Karpas-422 (cell line): ENCODE measurements at regions not wholly inside any gene's neighbourhood (a gene's known extent, or its start where the extent isn't known, plus 50 kb on each side); places are given as distances from the start of the nearest gene placed in this dataset.

Experiments
- DNase-seq: peaks from one replicate; pipeline ENCODE4 v3.0.0-alpha.2; 2015
- H2AFZ ChIP-seq: fragments of 200-600 bp; sonication (generic); 2 replicates; pipeline ENCODE4 v1.6.1; 2014; ENCODE audit warnings: antibody characterized with exemption, low read length, mixed read lengths
- H3K27ac ChIP-seq: fragments of 200-600 bp; sonication (generic); 2 replicates; pipeline ENCODE4 v1.5.1; 2014; ENCODE audit warnings: mild to moderate bottlenecking, low read length, moderate library complexity
- H3K27me3 ChIP-seq: fragments of 200-600 bp; sonication (generic); 2 replicates; pipeline ENCODE4 v1.6.1; 2014; ENCODE audit warnings: low read length, mixed read lengths
- H3K36me3 ChIP-seq: fragments of 200-600 bp; sonication (generic); 2 replicates; pipeline ENCODE4 v1.6.1; 2014; ENCODE audit warnings: low read length, mixed read lengths; ENCODE audit not compliant: insufficient read depth
- H3K4me1 ChIP-seq: fragments of 200-600 bp; sonication (generic); 2 replicates; pipeline ENCODE4 v1.6.1; 2014; ENCODE audit warnings: mild to moderate bottlenecking, low read length, mixed read lengths
- H3K4me2 ChIP-seq: fragments of 200-600 bp; sonication (generic); 2 replicates; pipeline ENCODE4 v1.6.1; 2014; ENCODE audit warnings: low read length, low read depth, mild to moderate bottlenecking; ENCODE audit not compliant: poor library complexity, severe bottlenecking
- H3K4me3 ChIP-seq: fragments of 200-600 bp; sonication (generic); 2 replicates; pipeline ENCODE4 v1.5.1; 2014; ENCODE audit warnings: mild to moderate bottlenecking, antibody characterized with exemption, low read length, mixed read lengths
- H3K79me2 ChIP-seq: fragments of 200-600 bp; sonication (generic); 2 replicates; pipeline ENCODE4 v1.6.1; 2014; ENCODE audit warnings: mild to moderate bottlenecking, low read length, mixed read lengths
- H3K9ac ChIP-seq: fragments of 200-600 bp; sonication (generic); 2 replicates; pipeline ENCODE4 v1.6.0; 2014; ENCODE audit warnings: low read length
- H3K9me2 ChIP-seq: fragments of 200-600 bp; sonication (generic), shearing (Covaris generic); replicated peaks from 2 replicates; pipeline ENCODE4 v1.6.0; 2014; ENCODE audit warnings: mild to moderate bottlenecking, low read length, moderate library complexity; ENCODE audit not compliant: insufficient read depth
- H3K9me3 ChIP-seq: fragments of 300-700, 200-600 bp; sonication (generic); 2 replicates; pipeline ENCODE4 v1.6.1; 2014; ENCODE audit warnings: low read length, mixed read lengths
- H4K20me1 ChIP-seq: fragments of 200-600 bp; sonication (generic); 2 replicates; pipeline ENCODE4 v1.6.1; 2014; ENCODE audit warnings: mild to moderate bottlenecking, antibody characterized with exemption, low read length, low read depth; ENCODE audit not compliant: insufficient read depth

DNA sequence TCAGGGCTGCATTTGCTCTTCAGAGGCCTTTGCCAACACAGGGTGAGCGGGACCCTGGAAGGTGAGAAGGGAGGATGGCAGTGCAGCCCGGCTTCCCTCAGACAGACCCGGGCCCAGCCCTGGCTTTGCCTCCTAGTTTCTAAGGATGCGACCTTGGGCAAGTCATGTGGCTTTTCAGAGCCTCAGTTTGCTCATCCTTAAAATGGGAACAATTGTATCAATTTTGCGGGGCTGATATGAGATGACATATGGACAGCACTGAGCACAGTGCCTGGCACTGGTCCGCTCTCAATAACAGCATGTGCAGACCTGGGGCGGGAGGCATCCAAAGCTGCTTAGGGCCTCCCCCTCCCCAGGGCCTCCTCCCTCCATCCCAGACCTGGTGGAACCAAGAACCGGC is 74.7 kb upstream of the THY1 start:
- Histone ChIP-seq H3K79me2 (no peaks in the 10 kb centered on the region), H3K4me3 (no peak overlapping the region), H3K27ac (no peak overlapping the region), H3K4me2 (no peak overlapping the region), H3K9me2 (no peaks in the 10 kb centered on the region), H3K27me3 (no peaks in the 10 kb centered on the region), H3K4me1 (peaks cover 13% of the 10 kb centered on the region), H4K20me1 (peaks cover 5% of the 10 kb centered on the region; the same call in 1 of the 2 replicates), H3K36me3 (no peaks in the 10 kb centered on the region), H2AFZ (no peak overlapping the region), H3K9me3 (no peaks in the 10 kb centered on the region), H3K9ac (no peak overlapping the region)
- no peak for DNase-seq

DNA sequence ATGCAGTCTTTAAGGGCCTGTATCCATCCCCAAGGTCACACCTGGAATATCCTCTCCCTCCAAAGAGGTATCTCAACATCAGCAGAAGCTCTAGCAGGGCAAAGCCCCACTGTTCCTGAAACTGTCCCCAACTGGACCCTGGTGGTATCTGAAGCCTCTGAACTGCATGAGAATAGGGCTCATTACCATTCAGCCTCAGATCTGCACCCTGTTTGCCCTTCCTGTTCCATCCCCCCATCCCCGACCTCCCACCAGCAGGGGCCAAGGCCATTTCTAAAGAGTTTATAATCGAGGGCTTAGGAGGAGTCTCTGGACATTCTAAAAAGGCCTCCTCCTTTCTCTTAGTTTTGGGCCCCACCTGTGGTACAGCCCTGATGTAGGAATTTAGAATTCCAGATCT is 74.0 kb upstream of the THY1 start:
- H4K20me1 ChIP-seq: peaks cover 5% of the 10 kb centered on the region; the same call in 1 of the 2 replicates
- H3K27me3 ChIP-seq: no peaks in the 10 kb centered on the region
- H3K79me2 ChIP-seq: no peaks in the 10 kb centered on the region
- no peak overlapping the region for H3K4me3 ChIP-seq
- H3K4me2 ChIP-seq: no peak overlapping the region
- H3K9me3 ChIP-seq: no peaks in the 10 kb centered on the region
- H3K27ac ChIP-seq: no peak overlapping the region
- DNase-seq: no peak
- H3K9me2 ChIP-seq: no peaks in the 10 kb centered on the region
- peaks cover 13% of the 10 kb centered on the region for H3K4me1 ChIP-seq
- H3K36me3 ChIP-seq: no peaks in the 10 kb centered on the region
- no peak overlapping the region for H3K9ac ChIP-seq
- H2AFZ ChIP-seq: no peak overlapping the region

DNA sequence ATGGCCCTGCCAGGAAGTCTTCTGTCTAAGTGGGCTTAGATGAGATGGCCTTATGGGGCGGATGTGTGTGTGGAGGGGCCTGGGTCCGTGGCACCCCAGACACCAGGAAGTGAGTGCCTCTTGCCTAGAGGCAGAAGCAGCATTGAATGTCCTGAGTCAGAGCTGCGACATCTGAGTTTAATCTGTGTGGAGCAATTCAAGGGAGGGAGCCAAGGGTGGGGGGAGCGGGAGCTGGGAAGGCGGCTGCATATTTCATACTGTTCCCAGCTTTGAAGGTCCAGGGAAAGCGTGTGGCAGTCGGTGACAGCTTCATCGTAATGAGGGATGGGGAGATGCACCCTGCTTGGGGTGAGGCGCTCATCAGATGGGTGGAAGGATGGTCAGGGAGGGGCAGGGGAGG is 73.5 kb upstream of the THY1 start:
- Histone ChIP-seq H3K4me3 (no peak overlapping the region), H3K4me2 (no peak overlapping the region), H3K79me2 (no peaks in the 10 kb centered on the region), H3K9ac (no peak overlapping the region), H2AFZ (no peak overlapping the region), H3K9me2 (no peaks in the 10 kb centered on the region), H4K20me1 (peaks cover 5% of the 10 kb centered on the region; the same call in 1 of the 2 replicates), H3K9me3 (no peaks in the 10 kb centered on the region), H3K4me1 (peaks cover 13% of the 10 kb centered on the region), H3K27ac (no peak overlapping the region), H3K36me3 (no peaks in the 10 kb centered on the region), H3K27me3 (no peaks in the 10 kb centered on the region)
- no peak for DNase-seq

DNA sequence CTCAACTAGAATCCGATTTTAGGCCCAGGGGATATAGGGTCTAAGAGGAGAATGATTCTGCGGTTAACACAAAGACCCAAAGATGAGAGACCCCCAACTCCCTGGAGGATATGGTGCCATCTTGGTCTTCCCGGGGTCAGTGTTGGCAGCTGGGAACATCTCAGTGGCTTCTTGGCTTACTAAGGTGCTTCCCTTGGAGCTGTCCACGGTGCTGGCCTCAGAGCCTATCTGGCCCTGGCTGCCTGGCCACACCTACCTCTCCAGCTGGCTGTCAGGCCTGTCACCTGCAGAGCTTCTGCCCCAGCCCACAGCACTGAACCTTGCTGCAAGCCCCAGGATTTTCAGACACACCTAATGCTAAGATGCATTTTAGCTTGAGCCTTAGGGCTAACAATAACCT is 70.7 kb upstream of the THY1 start:
- H3K27me3 ChIP-seq: no peaks in the 10 kb centered on the region
- H3K4me1 ChIP-seq: peaks cover 13% of the 10 kb centered on the region
- H3K79me2 ChIP-seq: no peaks in the 10 kb centered on the region
- no peak overlapping the region for H3K27ac ChIP-seq
- no peak overlapping the region for H3K4me3 ChIP-seq
- H4K20me1 ChIP-seq: peaks cover 5% of the 10 kb centered on the region; the same call in 1 of the 2 replicates
- no peaks in the 10 kb centered on the region for H3K9me3 ChIP-seq
- H3K9ac ChIP-seq: no peak overlapping the region
- no peaks in the 10 kb centered on the region for H3K9me2 ChIP-seq
- no peak overlapping the region for H2AFZ ChIP-seq
- no peaks in the 10 kb centered on the region for H3K36me3 ChIP-seq
- no peak overlapping the region for H3K4me2 ChIP-seq
- peak; percentile 66 for DNase-seq

DNA sequence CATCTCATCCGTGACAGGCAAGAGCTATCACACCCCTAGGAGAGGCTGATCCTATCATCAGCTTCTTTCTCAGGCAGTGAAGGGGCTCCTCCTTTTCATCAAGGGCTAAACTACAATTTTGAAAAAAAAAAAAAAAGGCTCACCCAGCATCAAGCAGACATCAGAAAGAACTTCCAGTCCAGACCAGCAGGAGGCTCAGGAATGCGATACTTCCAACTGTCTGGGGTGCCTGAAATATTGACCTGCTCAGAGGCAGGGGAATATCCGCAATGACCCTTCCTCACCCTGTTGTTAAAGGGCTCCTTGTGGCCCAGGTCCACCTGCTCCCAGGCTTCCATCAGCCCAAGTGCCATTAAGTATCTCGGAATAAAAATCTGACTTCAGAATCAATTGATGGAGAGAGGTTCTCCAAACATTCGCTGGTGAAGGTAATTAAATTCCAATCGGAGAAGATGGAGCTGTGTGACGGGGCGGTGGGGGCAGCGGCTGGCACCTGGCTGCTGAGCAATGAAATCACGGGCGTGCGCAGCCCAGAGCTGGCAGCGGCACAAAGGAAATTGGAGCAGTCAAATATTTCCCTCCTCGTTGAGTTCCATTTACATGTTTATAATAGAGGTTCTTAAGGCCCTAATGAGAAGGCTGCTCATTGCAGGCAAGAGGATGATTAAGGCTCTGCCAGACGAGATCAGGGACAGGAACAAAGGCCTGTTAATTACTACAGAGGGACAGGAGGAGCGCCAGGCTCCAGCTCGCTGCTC is 69.0 kb upstream of the THY1 start:
- no peak overlapping the region for H3K4me3 ChIP-seq
- no peak for DNase-seq
- H3K9ac ChIP-seq: no peak overlapping the region
- peaks cover 5% of the 10 kb centered on the region; the same call in 1 of the 2 replicates for H4K20me1 ChIP-seq
- H3K36me3 ChIP-seq: no peaks in the 10 kb centered on the region
- H3K4me1 ChIP-seq: peaks cover 13% of the 10 kb centered on the region
- no peaks in the 10 kb centered on the region for H3K27me3 ChIP-seq
- no peak overlapping the region for H2AFZ ChIP-seq
- H3K27ac ChIP-seq: no peak overlapping the region
- H3K79me2 ChIP-seq: no peaks in the 10 kb centered on the region
- H3K9me2 ChIP-seq: no peaks in the 10 kb centered on the region
- no peaks in the 10 kb centered on the region for H3K9me3 ChIP-seq
- H3K4me2 ChIP-seq: no peak overlapping the region

DNA sequence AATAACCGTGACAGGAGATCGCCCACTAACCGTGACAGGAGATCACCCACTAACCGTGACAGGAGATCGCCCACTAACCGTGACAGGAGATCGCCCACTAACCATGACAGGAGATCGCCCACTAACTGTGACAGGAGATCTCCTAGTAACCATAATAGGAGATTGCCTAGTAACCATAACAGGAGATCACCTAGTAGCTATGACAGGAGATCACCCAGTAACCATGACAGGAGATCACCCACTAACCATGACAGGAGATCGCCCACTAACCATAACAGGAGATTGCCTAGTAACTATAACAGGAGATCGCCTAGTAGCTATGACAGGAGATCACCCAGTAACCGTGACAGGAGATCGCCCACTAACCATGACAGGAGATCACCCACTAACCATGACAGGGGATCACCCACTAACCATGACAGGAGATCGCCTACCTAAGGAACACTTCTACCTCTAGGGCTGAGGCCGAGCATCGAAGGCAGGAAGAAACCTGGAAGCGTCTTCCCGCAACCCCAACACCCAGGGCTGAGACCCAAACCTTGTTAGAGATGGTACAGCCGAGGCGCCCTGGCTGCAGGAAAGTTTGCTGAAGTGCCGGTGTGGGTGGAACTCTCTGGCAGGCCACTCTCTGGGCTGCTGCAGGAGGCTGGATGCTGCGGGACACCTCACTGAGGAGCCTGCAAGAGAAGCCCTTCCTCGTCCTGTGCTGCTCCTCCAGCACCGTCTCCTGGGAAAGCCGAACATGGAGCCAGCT is 67.5 kb upstream of the THY1 start:
- no peaks in the 10 kb centered on the region for H3K27me3 ChIP-seq
- H3K9me2 ChIP-seq: no peaks in the 10 kb centered on the region
- no peak overlapping the region for H3K4me2 ChIP-seq
- H3K9me3 ChIP-seq: no peaks in the 10 kb centered on the region
- H3K27ac ChIP-seq: no peak overlapping the region
- no peaks in the 10 kb centered on the region for H3K79me2 ChIP-seq
- peaks cover 8% of the 10 kb centered on the region; the same call in 1 of the 2 replicates for H4K20me1 ChIP-seq
- peaks cover 19% of the 10 kb centered on the region for H3K4me1 ChIP-seq
- no peaks in the 10 kb centered on the region for H3K36me3 ChIP-seq
- no peak overlapping the region for H2AFZ ChIP-seq
- no peak for DNase-seq
- no peak overlapping the region for H3K9ac ChIP-seq
- H3K4me3 ChIP-seq: no peak overlapping the region

DNA sequence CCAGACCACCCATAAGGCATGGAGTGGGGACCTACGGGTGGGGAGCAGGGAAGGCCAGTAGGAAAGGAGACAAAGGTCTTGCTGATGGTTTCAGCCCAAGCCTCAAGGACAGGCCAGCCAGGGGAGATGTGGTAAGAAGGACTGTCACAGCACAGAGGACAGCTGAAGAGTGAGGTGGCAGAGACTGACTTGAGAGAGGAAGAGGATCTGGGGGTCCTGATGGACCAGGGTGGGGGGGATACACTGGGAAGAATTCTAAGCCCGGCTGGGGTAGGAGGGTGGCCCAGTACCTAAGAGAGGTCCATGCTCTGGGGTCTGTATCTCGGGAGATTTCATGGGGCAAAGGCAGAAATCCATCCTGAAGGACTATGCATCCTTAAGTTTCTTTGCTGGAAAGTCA is 66.1 kb upstream of the THY1 start:
- Histone ChIP-seq H3K27ac (no peak overlapping the region), H3K4me2 (no peak overlapping the region), H2AFZ (no peak overlapping the region), H3K4me3 (no peak overlapping the region), H3K9me3 (no peaks in the 10 kb centered on the region), H3K27me3 (no peaks in the 10 kb centered on the region), H3K9me2 (no peaks in the 10 kb centered on the region), H3K79me2 (no peaks in the 10 kb centered on the region), H3K9ac (no peak overlapping the region), H3K4me1 (peaks cover 16% of the 10 kb centered on the region), H3K36me3 (no peaks in the 10 kb centered on the region), H4K20me1 (peaks cover 8% of the 10 kb centered on the region; the same call in 1 of the 2 replicates)
- no peak for DNase-seq

DNA sequence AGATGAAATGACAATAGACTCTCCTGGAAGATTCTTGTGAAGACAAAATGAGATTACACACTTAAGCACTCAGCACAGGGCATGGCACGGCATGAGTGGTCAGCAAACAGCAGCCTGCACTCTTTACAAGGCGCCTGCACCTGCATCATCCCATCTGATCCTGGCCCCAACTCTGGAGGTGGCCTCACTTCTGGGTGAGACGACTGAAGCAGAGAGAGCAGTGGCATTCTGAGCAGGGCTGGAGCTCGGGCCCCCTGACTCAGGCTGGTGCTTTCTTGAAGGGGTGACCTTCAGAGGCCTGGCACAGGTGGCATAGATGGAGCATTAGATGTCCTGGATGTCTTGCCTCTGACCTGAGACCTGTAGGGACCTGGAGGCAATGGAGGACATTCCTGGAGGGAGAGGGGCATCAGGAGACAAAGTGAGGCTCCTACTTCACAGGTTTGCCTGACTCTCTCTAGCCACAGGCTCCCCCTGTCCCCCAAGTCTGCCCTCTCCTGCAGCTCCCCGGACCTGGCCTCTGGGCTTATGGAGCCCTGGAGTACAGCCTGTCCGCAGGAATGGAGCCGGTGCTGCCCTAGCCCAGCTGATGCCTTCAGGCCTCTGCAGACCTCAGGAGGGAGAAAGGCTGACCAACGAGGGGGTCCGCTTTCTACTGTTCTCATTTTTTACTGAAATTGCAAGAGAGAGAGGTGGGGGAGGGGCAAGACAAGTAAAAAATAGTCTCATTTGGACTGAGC is 65.5 kb upstream of the THY1 start:
- no peak overlapping the region for H3K9ac ChIP-seq
- peaks cover 6% of the 10 kb centered on the region; the same call in 1 of the 2 replicates for H4K20me1 ChIP-seq
- H3K4me3 ChIP-seq: no peak overlapping the region
- no peak for DNase-seq
- no peak overlapping the region for H3K27ac ChIP-seq
- no peak overlapping the region for H2AFZ ChIP-seq
- H3K79me2 ChIP-seq: no peaks in the 10 kb centered on the region
- no peak overlapping the region for H3K4me2 ChIP-seq
- no peaks in the 10 kb centered on the region for H3K9me2 ChIP-seq
- no peaks in the 10 kb centered on the region for H3K27me3 ChIP-seq
- H3K4me1 ChIP-seq: peaks cover 10% of the 10 kb centered on the region
- H3K9me3 ChIP-seq: no peaks in the 10 kb centered on the region
- H3K36me3 ChIP-seq: no peaks in the 10 kb centered on the region
